ENCODE measurements at regions not wholly inside any gene's neighbourhood (a gene's known extent, or its start where the extent isn't known, plus 50 kb on each side); places are given as distances from the start of the nearest gene placed in this dataset.

- no peak for DNase-seq (ENCODE audit: low spot score)
Observed at GRCh38 chr3:94996743-94997142, 933.9 kb downstream of the NSUN3 start.

GRCh38 chr3:95002438-95003046 lies 939.7 kb downstream of the NSUN3 start:
- DNase-seq (ENCODE audit: low spot score): no peak

- DNase-seq (ENCODE audit: low spot score): no peak
Observed at GRCh38 chr3:95028688-95029087, 965.8 kb downstream of the NSUN3 start.

GRCh38 chr3:95029644-95030043 lies 966.8 kb downstream of the NSUN3 start:
- DNase-seq (ENCODE audit: low spot score): no peak

- no peak for DNase-seq (ENCODE audit: low spot score)
Observed at GRCh38 chr3:95036526-95037021, 973.7 kb downstream of the NSUN3 start.

GRCh38 chr3:95037097-95037496 lies 974.2 kb downstream of the NSUN3 start:
- no peak for DNase-seq (ENCODE audit: low spot score)

GRCh38 chr3:95037927-95038326 lies 975.1 kb downstream of the NSUN3 start:
- no peak for DNase-seq (ENCODE audit: low spot score)

- no peak for DNase-seq (ENCODE audit: low spot score)
Observed at GRCh38 chr3:95044101-95044500, 981.2 kb downstream of the NSUN3 start.

GRCh38 chr3:95048564-95048963 lies 985.7 kb downstream of the NSUN3 start:
- no peak for DNase-seq (ENCODE audit: low spot score)

GRCh38 chr3:95049841-95050240 lies 987.0 kb downstream of the NSUN3 start:
- no peak for DNase-seq (ENCODE audit: low spot score)

- DNase-seq (ENCODE audit: low spot score): no peak
Observed at GRCh38 chr3:95055288-95055687, 992.4 kb downstream of the NSUN3 start.

- DNase-seq (ENCODE audit: low spot score): no peak
Observed at GRCh38 chr3:95082191-95082590, 1019.3 kb downstream of the NSUN3 start.

GRCh38 chr3:95084738-95085137 lies 1021.9 kb downstream of the NSUN3 start:
- DNase-seq (ENCODE audit: low spot score): no peak

GRCh38 chr3:95088464-95088863 lies 1025.6 kb downstream of the NSUN3 start:
- DNase-seq (ENCODE audit: low spot score): no peak

- no peak for DNase-seq (ENCODE audit: low spot score)
Observed at GRCh38 chr3:95097493-95097892, 1034.6 kb downstream of the NSUN3 start.

GRCh38 chr3:95120921-95121320 lies 1058.1 kb downstream of the NSUN3 start:
- no peak for DNase-seq (ENCODE audit: low spot score)

GRCh38 chr3:95123104-95123503 lies 1060.2 kb downstream of the NSUN3 start:
- DNase-seq (ENCODE audit: low spot score): no peak

- no peak for DNase-seq (ENCODE audit: low spot score)
Observed at GRCh38 chr3:95134693-95135413, 1072.0 kb downstream of the NSUN3 start.

- no peak for DNase-seq (ENCODE audit: low spot score)
Observed at GRCh38 chr3:95148107-95148506, 1085.2 kb downstream of the NSUN3 start.

GRCh38 chr3:95151590-95151989 lies 1088.7 kb downstream of the NSUN3 start:
- DNase-seq (ENCODE audit: low spot score): no peak

- no peak for DNase-seq (ENCODE audit: low spot score)
Observed at GRCh38 chr3:95154766-95155165, 1091.9 kb downstream of the NSUN3 start.

- no peak for DNase-seq (ENCODE audit: low spot score)
Observed at GRCh38 chr3:95162794-95163193, 1099.9 kb downstream of the NSUN3 start.

GRCh38 chr3:95167748-95168147 lies 1104.9 kb downstream of the NSUN3 start:
- DNase-seq (ENCODE audit: low spot score): no peak

GRCh38 chr3:95168526-95168925 lies 1105.7 kb downstream of the NSUN3 start:
- DNase-seq (ENCODE audit: low spot score): no peak
